ENCODE measurements at regions not wholly inside any gene's neighbourhood (a gene's known extent, or its start where the extent isn't known, plus 50 kb on each side); places are given as distances from the start of the nearest gene placed in this dataset.

GRCh38 chr5:173765029-173765644 is 123.0 kb upstream of the CPEB4 start:
- DNase-seq (ENCODE audit: low spot score), result no peak

- DNase-seq (ENCODE audit: low spot score), result no peak
Observed at GRCh38 chr5:173765661-173766060, 122.5 kb upstream of the CPEB4 start.

- DNase-seq (ENCODE audit: low spot score), result no peak
Observed at GRCh38 chr5:173767574-173768266, 120.4 kb upstream of the CPEB4 start.

- no peak for DNase-seq (ENCODE audit: low spot score)
Observed at GRCh38 chr5:173768267-173768806, 119.8 kb upstream of the CPEB4 start.

DNA sequence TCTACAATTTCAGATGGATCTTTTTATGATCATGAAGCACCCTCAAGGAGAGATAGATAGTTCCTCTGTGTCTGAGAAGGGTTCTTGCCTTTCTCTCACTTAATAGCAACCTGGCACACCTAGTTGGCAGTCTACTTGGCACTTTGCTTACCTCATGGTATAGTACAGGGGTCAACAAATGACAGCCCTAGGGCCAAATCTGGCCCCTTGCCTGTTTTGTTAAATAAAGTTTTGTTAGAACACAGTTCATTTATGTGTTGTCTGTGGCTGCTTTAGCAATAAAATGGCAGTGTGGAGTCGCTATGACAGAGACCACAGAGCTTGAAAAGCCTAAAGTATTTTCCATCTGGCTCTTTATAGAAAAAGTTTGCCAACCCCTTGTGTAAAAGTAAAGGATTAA is 119.3 kb upstream of the CPEB4 start:
- DNase-seq (ENCODE audit: low spot score), result no peak

DNA sequence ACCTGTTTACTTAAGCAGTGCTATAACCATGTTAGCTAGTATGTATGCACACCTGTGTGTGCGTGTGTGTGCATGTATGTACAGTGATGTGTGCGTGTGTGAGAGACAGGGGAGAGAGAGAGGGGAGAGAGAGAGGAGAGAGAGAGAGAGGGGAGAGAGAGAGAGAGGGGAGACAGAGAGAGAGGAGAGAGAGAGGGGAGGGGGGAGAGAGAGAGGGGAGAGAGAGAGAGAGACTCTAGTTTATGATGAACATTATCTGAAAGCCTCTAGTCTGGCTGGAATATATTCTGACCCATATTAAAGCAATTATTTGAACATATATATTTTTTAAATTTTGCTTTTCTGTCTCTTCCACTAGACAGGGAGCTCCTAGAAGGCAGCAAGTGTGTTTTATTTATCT is 117.5 kb upstream of the CPEB4 start:
- no peak for DNase-seq (ENCODE audit: low spot score)

GRCh38 chr5:173771121-173771724 is 116.9 kb upstream of the CPEB4 start:
- DNase-seq (ENCODE audit: low spot score), result no peak

DNA sequence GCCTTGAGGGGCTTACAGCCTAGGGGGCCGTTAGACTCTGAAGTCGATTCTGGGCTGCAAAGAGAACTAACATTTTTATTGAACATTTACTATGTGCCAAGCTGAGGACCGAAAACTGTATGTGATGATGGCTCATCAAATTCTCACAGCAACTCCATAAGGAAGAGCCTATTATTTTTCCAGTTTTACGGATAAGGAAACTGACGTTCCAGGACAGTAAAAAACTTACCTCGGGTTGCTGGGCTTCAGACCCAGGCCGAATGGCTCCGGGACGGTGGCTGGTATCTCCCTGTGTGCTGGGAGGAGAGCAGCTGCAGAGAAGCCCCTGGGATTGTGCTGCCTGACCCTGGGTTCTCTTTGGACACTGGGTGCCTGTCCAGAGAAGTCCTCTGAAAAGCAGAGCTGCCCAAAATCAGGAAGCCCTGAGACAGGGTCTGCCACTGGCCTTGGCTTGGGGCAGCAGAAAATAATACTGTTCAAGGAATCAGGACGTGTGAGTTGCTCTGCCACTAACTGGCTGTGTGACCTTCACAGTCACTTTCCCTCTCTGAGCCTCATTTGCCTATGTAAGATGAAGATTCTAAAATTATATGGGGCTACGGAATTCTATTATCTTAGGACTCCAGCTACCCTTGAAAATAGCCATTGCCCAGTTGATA is 116.3 kb upstream of the CPEB4 start:
- no peak for DNase-seq (ENCODE audit: low spot score)

GRCh38 chr5:173772384-173773059 is 115.6 kb upstream of the CPEB4 start:
- no peak for DNase-seq (ENCODE audit: low spot score)

DNA sequence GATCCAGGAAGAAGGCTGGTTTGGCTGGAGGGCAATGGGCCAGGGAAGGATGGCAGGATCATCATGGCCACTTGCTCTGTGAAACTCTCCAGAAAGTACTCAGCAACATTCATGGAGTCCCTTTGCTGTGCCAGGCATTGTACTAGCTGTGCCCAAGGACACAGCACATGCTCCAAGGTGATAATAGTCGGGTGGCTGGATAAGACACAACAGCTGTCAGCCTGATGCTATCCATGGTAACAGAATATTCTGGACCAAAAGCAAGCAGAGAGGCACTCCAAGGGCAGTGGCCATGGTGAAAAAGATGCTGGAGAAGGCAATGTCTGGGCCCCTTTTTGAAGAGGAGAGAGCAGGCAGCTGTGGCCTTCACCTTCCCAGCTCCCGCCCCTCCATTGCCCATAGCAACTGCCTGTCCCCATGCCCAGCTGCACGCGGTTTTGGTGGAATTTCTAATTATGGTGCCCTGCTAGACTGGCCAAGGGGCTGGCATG is 113.8 kb upstream of the CPEB4 start:
- DNase-seq (ENCODE audit: low spot score), result no peak

- DNase-seq (ENCODE audit: low spot score), result no peak
Observed at GRCh38 chr5:173775261-173776197, 112.6 kb upstream of the CPEB4 start.

DNA sequence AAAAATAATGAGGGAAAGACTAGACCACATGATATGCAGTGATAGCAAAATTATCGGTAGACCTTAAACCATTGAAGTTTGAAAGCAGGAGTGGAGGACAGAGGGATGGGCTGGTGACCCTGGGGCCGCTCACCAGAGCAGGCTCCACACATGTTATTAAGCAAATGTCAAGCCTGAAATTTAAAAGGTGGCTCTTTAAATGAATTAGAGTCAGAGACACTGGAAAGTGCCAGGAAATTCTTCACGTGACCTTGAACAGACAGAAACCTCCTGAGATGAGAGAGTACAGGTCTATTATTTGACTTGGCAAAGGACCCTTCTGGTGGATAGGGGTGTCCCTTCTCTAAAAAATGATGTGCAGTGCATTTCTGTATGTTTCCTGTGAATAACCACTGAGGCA is 111.0 kb upstream of the CPEB4 start:
- DNase-seq (ENCODE audit: low spot score), result no peak

DNA sequence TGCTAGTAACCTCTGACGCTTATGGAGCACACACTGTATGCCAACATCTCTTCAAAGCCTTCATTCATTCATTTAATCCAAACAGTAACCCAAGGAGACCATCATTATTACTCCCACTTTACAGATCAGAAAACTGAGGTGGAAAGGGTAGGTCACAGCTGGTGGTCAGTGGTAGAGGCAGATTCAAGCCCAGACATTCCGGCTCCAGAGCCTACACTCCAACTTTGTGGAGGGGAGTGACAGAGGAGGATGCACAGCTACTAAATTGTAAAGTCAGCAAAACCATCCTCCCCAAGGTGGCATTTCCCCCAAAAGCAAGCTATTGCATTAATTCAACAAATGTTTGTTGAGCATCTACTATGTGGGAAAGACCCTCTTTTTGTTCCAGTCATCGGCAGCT is 110.5 kb upstream of the CPEB4 start:
- DNase-seq (ENCODE audit: low spot score), result no peak

GRCh38 chr5:173778152-173778782 is 109.9 kb upstream of the CPEB4 start:
- no peak for DNase-seq (ENCODE audit: low spot score)

GRCh38 chr5:173778784-173779304 is 109.3 kb upstream of the CPEB4 start:
- DNase-seq (ENCODE audit: low spot score), result no peak

DNA sequence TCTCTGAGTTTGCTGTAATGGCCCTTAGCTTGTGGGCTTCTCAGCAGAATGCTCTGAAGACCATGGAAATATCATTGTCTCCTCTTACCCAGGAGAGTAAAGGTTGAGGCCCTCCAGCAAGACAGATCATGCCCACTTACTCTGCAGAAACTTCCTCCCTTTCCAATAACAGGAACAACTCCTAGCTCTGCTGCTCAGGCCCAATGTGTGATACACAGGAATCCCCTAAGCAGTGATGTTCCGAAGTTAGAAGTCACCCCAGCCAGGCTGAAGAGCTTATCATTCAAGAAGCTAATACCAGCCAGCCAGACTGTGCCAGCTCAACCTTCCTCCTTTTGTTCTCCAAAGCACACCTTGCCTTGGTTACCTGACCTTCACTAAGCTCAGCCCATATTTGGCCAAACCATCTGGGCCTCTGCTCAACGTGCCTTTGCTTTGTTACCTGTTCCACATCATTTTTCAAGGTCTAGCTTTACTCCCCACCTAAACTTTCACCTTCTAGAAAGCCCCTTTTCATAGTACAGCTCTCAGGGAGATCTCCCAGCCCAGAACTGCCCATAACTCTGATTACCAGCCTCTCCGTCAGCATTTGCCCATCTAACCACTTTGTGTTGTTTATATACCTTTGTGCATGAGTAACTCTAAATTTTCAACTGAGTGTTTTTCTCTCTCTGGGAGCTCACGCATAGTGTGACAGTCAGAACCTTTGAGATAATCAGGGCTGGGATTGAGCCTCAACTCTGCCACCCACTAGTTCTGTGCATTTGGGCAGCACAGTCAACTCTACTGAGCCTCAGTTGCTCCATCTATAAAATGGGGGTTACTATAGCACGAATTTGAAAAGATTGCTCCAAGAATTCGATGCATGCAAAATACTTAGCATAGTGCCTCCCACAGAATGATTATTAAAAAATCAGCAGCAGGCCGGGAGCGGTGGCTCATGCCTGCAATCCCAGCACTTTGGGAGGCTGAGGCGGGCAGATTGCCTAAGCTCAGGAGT is 107.6 kb upstream of the CPEB4 start:
- DNase-seq (ENCODE audit: low spot score), result no peak

DNA sequence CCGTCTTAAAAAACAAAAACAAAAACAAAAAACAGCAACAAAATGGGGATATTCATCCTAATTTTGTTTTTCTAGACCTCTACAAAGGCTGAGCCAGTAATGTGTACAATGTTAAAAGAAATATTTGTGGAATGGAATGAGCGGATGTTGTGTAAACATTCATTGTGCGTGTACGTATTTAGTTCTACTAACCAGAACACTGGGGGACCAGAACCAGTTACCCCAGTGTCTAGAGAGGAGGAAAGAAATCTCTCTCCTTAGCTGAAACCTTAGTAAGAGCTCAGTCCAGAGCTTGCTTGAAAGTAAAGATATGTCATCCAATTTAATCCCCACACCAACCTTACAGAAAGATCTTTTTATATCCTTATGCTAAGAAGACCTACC is 106.7 kb upstream of the CPEB4 start:
- no peak for DNase-seq (ENCODE audit: low spot score)

- no peak for DNase-seq (ENCODE audit: low spot score)
Observed at GRCh38 chr5:173781816-173782670, 106.1 kb upstream of the CPEB4 start.

Measured in LoVo (cell line).